ENCODE measurements at regions not wholly inside any gene's neighbourhood (a gene's known extent, or its start where the extent isn't known, plus 50 kb on each side); places are given as distances from the start of the nearest gene placed in this dataset.

DNA sequence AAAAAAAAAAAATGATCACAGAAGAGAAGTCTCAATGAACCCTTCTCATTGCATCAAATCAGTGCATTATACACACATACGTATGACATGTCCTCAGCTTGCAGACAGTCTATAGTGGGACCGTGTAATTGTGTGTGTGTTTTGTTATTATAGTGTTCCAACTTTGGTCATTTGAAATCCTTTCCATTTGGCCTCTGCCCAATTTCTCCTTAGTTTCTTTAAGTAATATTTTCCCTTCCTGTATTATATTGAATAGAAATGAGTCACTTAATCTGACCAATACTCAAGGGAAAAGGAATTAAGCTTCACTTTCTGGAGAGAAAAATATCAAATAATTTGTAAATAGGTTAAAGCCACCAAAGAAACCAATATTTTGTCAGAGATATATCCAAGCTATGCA, 415.5 kb upstream of the SORCS1 start:
- TF ChIP-seq, protein P1, sequence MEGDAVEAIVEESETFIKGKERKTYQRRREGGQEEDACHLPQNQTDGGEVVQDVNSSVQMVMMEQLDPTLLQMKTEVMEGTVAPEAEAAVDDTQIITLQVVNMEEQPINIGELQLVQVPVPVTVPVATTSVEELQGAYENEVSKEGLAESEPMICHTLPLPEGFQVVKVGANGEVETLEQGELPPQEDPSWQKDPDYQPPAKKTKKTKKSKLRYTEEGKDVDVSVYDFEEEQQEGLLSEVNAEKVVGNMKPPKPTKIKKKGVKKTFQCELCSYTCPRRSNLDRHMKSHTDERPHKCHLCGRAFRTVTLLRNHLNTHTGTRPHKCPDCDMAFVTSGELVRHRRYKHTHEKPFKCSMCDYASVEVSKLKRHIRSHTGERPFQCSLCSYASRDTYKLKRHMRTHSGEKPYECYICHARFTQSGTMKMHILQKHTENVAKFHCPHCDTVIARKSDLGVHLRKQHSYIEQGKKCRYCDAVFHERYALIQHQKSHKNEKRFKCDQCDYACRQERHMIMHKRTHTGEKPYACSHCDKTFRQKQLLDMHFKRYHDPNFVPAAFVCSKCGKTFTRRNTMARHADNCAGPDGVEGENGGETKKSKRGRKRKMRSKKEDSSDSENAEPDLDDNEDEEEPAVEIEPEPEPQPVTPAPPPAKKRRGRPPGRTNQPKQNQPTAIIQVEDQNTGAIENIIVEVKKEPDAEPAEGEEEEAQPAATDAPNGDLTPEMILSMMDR (IDR thresholded peaks at IDR 0.05) = no peak
- no peak for TF ChIP-seq EZH2 (IDR thresholded peaks at IDR 0.05; ENCODE audit: borderline replicate concordance, insufficient read depth, low read depth, low read length, poor library complexity, severe bottlenecking)

Data from B cell (primary cell).